ENCODE measurements at regions not wholly inside any gene's neighbourhood (a gene's known extent, or its start where the extent isn't known, plus 50 kb on each side); places are given as distances from the start of the nearest gene placed in this dataset.
A peak's percentile ranks its signal among the peaks of the same experiment; 100 is the strongest.

GRCh38 chr7:15914611-15915010 is 228.1 kb upstream of the MEOX2 start:
- Histone ChIP-seq H3K4me1 (peaks cover 0 to 12% (median 0%) of the 10 kb centered on the region in 4 donors), H3K9me3 (no peaks in the 10 kb centered on the region), H3K27ac (no peak overlapping the region), H3K36me3 (no peaks in the 10 kb centered on the region), H3K4me3 (no peak overlapping the region), H3K27me3 (no peaks in the 10 kb centered on the region)
- TF ChIP-seq POLR2A (IDR thresholded peaks at IDR 0.05) (no peak), EP300 (IDR thresholded peaks at IDR 0.05) (no peak), CTCF (IDR thresholded peaks at IDR 0.05) (no peak)
- no peak for DNase-seq (ENCODE audit: low spot score in 2 of 2)
- WGBS, 2 donors: 78 to 80% methylated on average over 2 of the region's 2 CpGs

GRCh38 chr7:15906436-15906835 is 220.0 kb upstream of the MEOX2 start:
- no peak for DNase-seq (ENCODE audit: low spot score in 2 of 2)
- H3K27ac ChIP-seq: no peak overlapping the region
- peaks cover 0 to 11% (median 0%) of the 10 kb centered on the region in 4 donors for H3K4me1 ChIP-seq
- no peaks in the 10 kb centered on the region for H3K27me3 ChIP-seq
- H3K4me3 ChIP-seq: no peak overlapping the region
- WGBS, 2 donors: 86 to 92% methylated on average over 1 of the region's 1 CpG
- no peaks in the 10 kb centered on the region for H3K9me3 ChIP-seq
- no peaks in the 10 kb centered on the region for H3K36me3 ChIP-seq
- TF ChIP-seq POLR2A (IDR thresholded peaks at IDR 0.05): no peak
- no peak for TF ChIP-seq CTCF (IDR thresholded peaks at IDR 0.05)
- no peak for TF ChIP-seq EP300 (IDR thresholded peaks at IDR 0.05)

GRCh38 chr7:15905251-15906040 is 219.0 kb upstream of the MEOX2 start:
- Histone ChIP-seq H3K4me3 (no peak overlapping the region), H3K27ac (no peak overlapping the region)
- WGBS, 2 donors: 73 to 74% methylated on average over 8 of the region's 8 CpGs

GRCh38 chr7:15891151-15891881 is 204.8 kb upstream of the MEOX2 start:
- H3K9me3 ChIP-seq: no peaks in the 10 kb centered on the region
- DNase-seq (ENCODE audit: low spot score in 2 of 2): no peak
- no peak overlapping the region for H3K27ac ChIP-seq
- peaks cover 0 to 26% (median 0%) of the 10 kb centered on the region in 4 donors for H3K4me1 ChIP-seq
- H3K36me3 ChIP-seq: no peaks in the 10 kb centered on the region
- no peak for TF ChIP-seq CTCF (IDR thresholded peaks at IDR 0.05)
- no peak overlapping the region for H3K4me3 ChIP-seq
- H3K27me3 ChIP-seq: no peaks in the 10 kb centered on the region

More at GRCh38 chr7:15905251-15906040, 219.0 kb upstream of the MEOX2 start:
- Histone ChIP-seq H3K4me1 (peaks cover 0 to 11% (median 0%) of the 10 kb centered on the region in 4 donors), H3K36me3 (no peaks in the 10 kb centered on the region), H3K27me3 (no peaks in the 10 kb centered on the region), H3K9me3 (no peaks in the 10 kb centered on the region)
- no peak for TF ChIP-seq POLR2A (IDR thresholded peaks at IDR 0.05)
- TF ChIP-seq CTCF (IDR thresholded peaks at IDR 0.05): no peak
- TF ChIP-seq EP300 (IDR thresholded peaks at IDR 0.05): no peak
- DNase-seq (ENCODE audit: low spot score in 2 of 2): no peak

- Histone ChIP-seq H3K27ac (peak overlapping the region in 1 of 4 donors; percentile 39), H3K9me3 (no peaks in the 10 kb centered on the region), H3K4me3 (peak overlapping the region in 1 of 4 donors; percentile 14), H3K4me1 (peaks cover 0 to 34% (median 0%) of the 10 kb centered on the region in 4 donors), H3K27me3 (no peaks in the 10 kb centered on the region), H3K36me3 (no peaks in the 10 kb centered on the region)
- 56 to 67% methylated on average over 3 of the region's 3 CpGs for WGBS, 2 donors
- TF ChIP-seq EP300 (IDR thresholded peaks at IDR 0.05) (peak in 1 of 2 donors; percentile 21), POLR2A (IDR thresholded peaks at IDR 0.05) (no peak), CTCF (IDR thresholded peaks at IDR 0.05) (peak in 4 of 5 experiments; percentile 15 to 60 (median 36))
- peak; percentile 20 to 38 for DNase-seq (ENCODE audit: low spot score in 2 of 2)
Observed at GRCh38 chr7:15889507-15889906, 203.0 kb upstream of the MEOX2 start.

Data from tibial nerve (tissue), 4 donors.